HFF-Myc (cell line): ENCODE measurements at regions not wholly inside any gene's neighbourhood (a gene's known extent, or its start where the extent isn't known, plus 50 kb on each side); places are given as distances from the start of the nearest gene placed in this dataset.

ENCODE experiments used
- DNase-seq: peaks from one replicate; pipeline ENCODE4 v3.0.0-alpha.2; 2011; ENCODE audit warnings: low read depth; ENCODE audit errors: extremely low read depth
- H3K4me3 ChIP-seq: replicated peaks from 2 replicates; pipeline ENCODE4 v1.5.1; 2011; ENCODE audit warnings: low read depth, mild to moderate bottlenecking, control low read depth, low read length
- CTCF ChIP-seq: IDR thresholded peaks from 2 replicates; pipeline ENCODE4 v1.5.1; 2012; ENCODE audit warnings: mild to moderate bottlenecking, low read depth, low read length, control low read depth; ENCODE audit errors: missing control alignments

GRCh38 chr2:43073401-43073825 lies 153.0 kb downstream of the ZFP36L2 start:
- H3K4me3 ChIP-seq, result no peak overlapping the region
- no peak for TF ChIP-seq CTCF
- no peak for DNase-seq

GRCh38 chr2:43071599-43072550 lies 154.5 kb downstream of the ZFP36L2 start:
- no peak for DNase-seq
- TF ChIP-seq CTCF, result no peak
- no peak overlapping the region for H3K4me3 ChIP-seq

- H3K4me3 ChIP-seq, result no peak overlapping the region
- no peak for TF ChIP-seq CTCF
- no peak for DNase-seq
These were observed 155.5 kb downstream of the ZFP36L2 start for GRCh38 chr2:43070676-43071502.

- no peak overlapping the region for H3K4me3 ChIP-seq
- no peak for TF ChIP-seq CTCF
- DNase-seq, result no peak
These were observed 156.4 kb downstream of the ZFP36L2 start for GRCh38 chr2:43070030-43070429.

GRCh38 chr2:43068631-43069517 lies 157.5 kb downstream of the ZFP36L2 start:
- no peak overlapping the region for H3K4me3 ChIP-seq
- no peak for DNase-seq
- no peak for TF ChIP-seq CTCF

- no peak for TF ChIP-seq CTCF
- no peak for DNase-seq
- H3K4me3 ChIP-seq, result no peak overlapping the region
These were observed 158.3 kb downstream of the ZFP36L2 start for GRCh38 chr2:43068041-43068533.
